Ovary (tissue), 3 donors: ENCODE measurements at regions not wholly inside any gene's neighbourhood (a gene's known extent, or its start where the extent isn't known, plus 50 kb on each side); places are given as distances from the start of the nearest gene placed in this dataset.

ENCODE experiments used
- CTCF ChIP-seq, 3 donors: fragments of 450-650 bp in 2 of 3; fragments of 200-600 bp in 1 of 3; IDR thresholded peaks; one replicate each; pipeline versions ENCODE4 v1.5.1 to v1.8.0; 2016 to 2022; ENCODE audit warnings: antibody characterized with exemption in 3 of 3, mild to moderate bottlenecking in 1 of 3
- EP300 ChIP-seq: sonication (generic); formaldehyde crosslinking; IDR thresholded peaks from one replicate; pipeline ENCODE4 v1.6.1; 2017; ENCODE audit warnings: antibody characterized with exemption
- donor health status: DM: no; HTN: no; CAD: no.

GRCh38 chr10:7486528-7486927, 75.7 kb upstream of the SFMBT2 start:
- no peak for TF ChIP-seq CTCF (IDR thresholded peaks at IDR 0.05)
- TF ChIP-seq EP300, result no peak
